NCI-H460 (cell line): ENCODE measurements at regions not wholly inside any gene's neighbourhood (a gene's known extent, or its start where the extent isn't known, plus 50 kb on each side); places are given as distances from the start of the nearest gene placed in this dataset.

Experiments
- DNase-seq: peaks from one replicate; pipeline ENCODE4 v3.0.0-alpha.2; 2016; ENCODE audit warnings: low read depth; ENCODE audit errors: extremely low read depth

- DNase-seq = no peak
Measured at GRCh38 chr1:38283696-38284470, 237.3 kb upstream of the POU3F1 start.

GRCh38 chr1:38279148-38279547, 232.6 kb upstream of the POU3F1 start:
- DNase-seq = no peak

GRCh38 chr1:38277646-38278045, 231.1 kb upstream of the POU3F1 start:
- no peak for DNase-seq

- DNase-seq = no peak
Measured at GRCh38 chr1:38275960-38276359, 229.4 kb upstream of the POU3F1 start.

GRCh38 chr1:38274974-38275373, 228.4 kb upstream of the POU3F1 start:
- DNase-seq = no peak

- no peak for DNase-seq
Measured at GRCh38 chr1:38273196-38273804, 226.7 kb upstream of the POU3F1 start.

- no peak for DNase-seq
Measured at GRCh38 chr1:38272515-38272914, 225.9 kb upstream of the POU3F1 start.

GRCh38 chr1:38270849-38271633, 224.4 kb upstream of the POU3F1 start:
- DNase-seq = no peak

GRCh38 chr1:38269923-38270848, 223.6 kb upstream of the POU3F1 start:
- DNase-seq = no peak

- DNase-seq = no peak
Measured at GRCh38 chr1:38268226-38268625, 221.6 kb upstream of the POU3F1 start.

- no peak for DNase-seq
Measured at GRCh38 chr1:38267037-38268036, 220.7 kb upstream of the POU3F1 start.

GRCh38 chr1:38266197-38266520, 219.6 kb upstream of the POU3F1 start:
- no peak for DNase-seq

- DNase-seq = no peak
Measured at GRCh38 chr1:38265293-38266196, 219.0 kb upstream of the POU3F1 start.

- DNase-seq = no peak
Measured at GRCh38 chr1:38263438-38263837, 216.8 kb upstream of the POU3F1 start.

GRCh38 chr1:38261574-38261973, 215.0 kb upstream of the POU3F1 start:
- DNase-seq = no peak

GRCh38 chr1:38258085-38258627, 211.6 kb upstream of the POU3F1 start:
- no peak for DNase-seq

GRCh38 chr1:38257374-38257773, 210.8 kb upstream of the POU3F1 start:
- no peak for DNase-seq

- DNase-seq = no peak
Measured at GRCh38 chr1:38256072-38256471, 209.5 kb upstream of the POU3F1 start.
